ENCODE measurements at regions not wholly inside any gene's neighbourhood (a gene's known extent, or its start where the extent isn't known, plus 50 kb on each side); places are given as distances from the start of the nearest gene placed in this dataset.

- Mint-ChIP-seq H3K9me3 (ENCODE audit: low read depth) (peaks cover 12% of the 10 kb centered on the region), H3K4me3 (ENCODE audit: unreplicated experiment) (no peak overlapping the region), H3K27me3 (ENCODE audit: low read depth) (peaks cover 4% of the 10 kb centered on the region), H3K36me3 (ENCODE audit: low read depth) (no peaks in the 10 kb centered on the region), H3K27ac (ENCODE audit: unreplicated experiment) (no peak overlapping the region), H3K4me1 (ENCODE audit: low read depth) (no peaks in the 10 kb centered on the region)
- no peak for TF ChIP-seq CTCF (IDR thresholded peaks at IDR 0.05)
- no peak for DNase-seq (ENCODE audit: low spot score)
These were observed 83.1 kb upstream of the TSHZ3 start for GRCh38 chr19:31432201-31432810.

- DNase-seq (ENCODE audit: low spot score) = no peak
- Mint-ChIP-seq H3K36me3 (ENCODE audit: low read depth) (no peaks in the 10 kb centered on the region), H3K27ac (ENCODE audit: unreplicated experiment) (no peak overlapping the region), H3K9me3 (ENCODE audit: low read depth) (peaks cover 12% of the 10 kb centered on the region), H3K27me3 (ENCODE audit: low read depth) (peaks cover 4% of the 10 kb centered on the region), H3K4me1 (ENCODE audit: low read depth) (no peaks in the 10 kb centered on the region), H3K4me3 (ENCODE audit: unreplicated experiment) (no peak overlapping the region)
- no peak for TF ChIP-seq CTCF (IDR thresholded peaks at IDR 0.05)
These were observed 87.0 kb upstream of the TSHZ3 start for GRCh38 chr19:31436121-31436776.

GRCh38 chr19:31438401-31439269 is 89.4 kb upstream of the TSHZ3 start:
- no peaks in the 10 kb centered on the region for H3K4me1 Mint-ChIP-seq (ENCODE audit: low read depth)
- H3K27me3 Mint-ChIP-seq (ENCODE audit: low read depth) = peaks cover 4% of the 10 kb centered on the region
- no peaks in the 10 kb centered on the region for H3K36me3 Mint-ChIP-seq (ENCODE audit: low read depth)
- H3K27ac Mint-ChIP-seq (ENCODE audit: unreplicated experiment) = no peak overlapping the region
- H3K4me3 Mint-ChIP-seq (ENCODE audit: unreplicated experiment) = no peak overlapping the region
- H3K9me3 Mint-ChIP-seq (ENCODE audit: low read depth) = peaks cover 7% of the 10 kb centered on the region
- no peak for DNase-seq (ENCODE audit: low spot score)
- TF ChIP-seq CTCF (IDR thresholded peaks at IDR 0.05) = no peak

GRCh38 chr19:31439270-31439573 is 90.0 kb upstream of the TSHZ3 start:
- no peak overlapping the region for H3K4me3 Mint-ChIP-seq (ENCODE audit: unreplicated experiment)
- H3K9me3 Mint-ChIP-seq (ENCODE audit: low read depth) = peaks cover 9% of the 10 kb centered on the region
- TF ChIP-seq CTCF (IDR thresholded peaks at IDR 0.05) = no peak
- peaks cover 4% of the 10 kb centered on the region for H3K27me3 Mint-ChIP-seq (ENCODE audit: low read depth)
- no peaks in the 10 kb centered on the region for H3K4me1 Mint-ChIP-seq (ENCODE audit: low read depth)
- no peak overlapping the region for H3K27ac Mint-ChIP-seq (ENCODE audit: unreplicated experiment)
- no peak for DNase-seq (ENCODE audit: low spot score)
- no peaks in the 10 kb centered on the region for H3K36me3 Mint-ChIP-seq (ENCODE audit: low read depth)

GRCh38 chr19:31444931-31445330 is 95.7 kb upstream of the TSHZ3 start:
- Mint-ChIP-seq H3K27me3 (ENCODE audit: low read depth) (peaks cover 4% of the 10 kb centered on the region), H3K36me3 (ENCODE audit: low read depth) (no peaks in the 10 kb centered on the region), H3K4me1 (ENCODE audit: low read depth) (no peaks in the 10 kb centered on the region), H3K27ac (ENCODE audit: unreplicated experiment) (no peak overlapping the region), H3K4me3 (ENCODE audit: unreplicated experiment) (no peak overlapping the region), H3K9me3 (ENCODE audit: low read depth) (peaks cover 15% of the 10 kb centered on the region)
- TF ChIP-seq CTCF (IDR thresholded peaks at IDR 0.05) = no peak
- DNase-seq (ENCODE audit: low spot score) = no peak

All from chondrocyte (in vitro differentiated cells).